BJ (cell line): ENCODE measurements at regions not wholly inside any gene's neighbourhood (a gene's known extent, or its start where the extent isn't known, plus 50 kb on each side); places are given as distances from the start of the nearest gene placed in this dataset.

Experiments used
- CTCF ChIA-PET: fragments of 350-600 bp; formaldehyde crosslinking; extraction: SDS; loops from one replicate; lab custom pipeline; 2021; ENCODE audit warnings: antibody characterized with exemption, inconsistent platforms; lab: Yijun Ruan, JAX
- POLR2A ChIA-PET: fragments of 300-600 bp; sonication (Branson Sonifier 250); formaldehyde crosslinking; extraction: SDS; loops from one replicate; lab custom pipeline; 2021; ENCODE audit warnings: antibody characterized with exemption; lab: Charles Lee
- DNase-seq: peaks from one replicate; pipeline ENCODE4 v3.0.0-alpha.2; 2011; ENCODE audit warnings: low read depth
- H3K27me3 ChIP-seq: 2 replicates; pipeline ENCODE4 v1.6.0; 2011; ENCODE audit warnings: low read length; ENCODE audit not compliant: control insufficient read depth, insufficient read depth
- H3K36me3 ChIP-seq: 2 replicates; pipeline ENCODE4 v1.5.1; 2011; ENCODE audit warnings: low read length; ENCODE audit not compliant: control insufficient read depth, insufficient read depth
- H3K4me3 ChIP-seq: 2 replicates; pipeline ENCODE4 v1.5.1; 2011; ENCODE audit warnings: low read depth, mild to moderate bottlenecking, control low read depth, low read length
- CTCF ChIP-seq: IDR thresholded peaks from 2 replicates; pipeline ENCODE4 v1.5.1; 2011; ENCODE audit warnings: low read depth, mild to moderate bottlenecking, control low read depth, inconsistent platforms, low read length, moderate library complexity; ENCODE audit not compliant: insufficient read depth

DNA sequence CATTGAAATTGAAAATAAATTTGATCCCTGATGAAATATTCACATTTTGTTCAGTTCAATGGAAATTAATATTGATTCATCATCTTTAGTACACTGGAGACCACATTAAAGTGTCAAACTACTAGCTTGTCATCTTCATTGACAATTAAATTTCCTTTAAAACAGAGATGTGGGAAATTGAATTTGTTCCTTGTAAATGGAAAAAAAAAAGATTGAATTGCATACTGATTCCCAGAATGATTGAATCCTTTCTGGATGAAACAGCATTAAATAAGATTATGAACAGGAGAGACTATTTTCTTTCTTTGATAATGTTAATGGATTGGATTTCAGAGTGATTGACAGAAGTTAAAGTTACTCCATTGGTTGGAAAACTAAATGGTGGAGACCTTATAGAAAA lies 241.3 kb upstream of the CNTNAP2 start:
- ChIA-PET CTCF (no interaction called here), POLR2A (no interaction called here)
- no peaks in the 10 kb centered on the region for H3K27me3 ChIP-seq
- H3K36me3 ChIP-seq: no peaks in the 10 kb centered on the region
- no peak for TF ChIP-seq CTCF
- no peak for DNase-seq
- H3K4me3 ChIP-seq: no peak overlapping the region

GRCh38 chr7:145868935-145869334 lies 247.7 kb upstream of the CNTNAP2 start:
- CTCF ChIA-PET: no interaction called here
- Histone ChIP-seq H3K36me3 (no peaks in the 10 kb centered on the region), H3K4me3 (no peak overlapping the region), H3K27me3 (no peaks in the 10 kb centered on the region)
- POLR2A ChIA-PET: no interaction called here
- no peak for DNase-seq
- no peak for TF ChIP-seq CTCF

- TF ChIP-seq CTCF: no peak
- H3K4me3 ChIP-seq: no peak overlapping the region
- no peaks in the 10 kb centered on the region for H3K27me3 ChIP-seq
- no peaks in the 10 kb centered on the region for H3K36me3 ChIP-seq
- no peak for DNase-seq
- CTCF ChIA-PET: no interaction called here
- POLR2A ChIA-PET: no interaction called here
Observed at GRCh38 chr7:145862212-145862611, 254.4 kb upstream of the CNTNAP2 start.

DNA sequence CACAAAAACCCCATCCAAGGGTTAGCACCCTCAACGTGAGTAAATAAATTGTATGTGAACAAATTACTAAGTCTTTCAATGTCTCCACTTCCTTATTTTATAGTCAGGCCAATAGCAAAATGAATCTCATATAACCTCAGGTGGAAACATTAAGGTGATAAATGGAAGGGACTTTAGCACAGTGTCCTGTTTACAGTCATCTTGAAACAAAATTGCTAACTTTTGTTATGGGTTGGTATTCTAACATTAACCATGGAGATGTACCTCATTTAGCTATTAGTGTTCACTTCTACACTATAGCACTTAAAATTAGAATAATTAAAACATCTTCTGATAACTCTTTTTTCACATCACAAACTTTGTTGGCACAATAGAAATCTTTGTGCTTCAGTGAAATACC lies 255.8 kb upstream of the CNTNAP2 start:
- no peaks in the 10 kb centered on the region for H3K36me3 ChIP-seq
- H3K27me3 ChIP-seq: no peaks in the 10 kb centered on the region
- no peak for TF ChIP-seq CTCF
- ChIA-PET POLR2A (no interaction called here), CTCF (no interaction called here)
- no peak for DNase-seq
- no peak overlapping the region for H3K4me3 ChIP-seq

- POLR2A ChIA-PET: no interaction called here
- no peak for DNase-seq
- CTCF ChIA-PET: no interaction called here
- no peaks in the 10 kb centered on the region for H3K27me3 ChIP-seq
- no peak overlapping the region for H3K4me3 ChIP-seq
- no peaks in the 10 kb centered on the region for H3K36me3 ChIP-seq
- no peak for TF ChIP-seq CTCF
Observed at GRCh38 chr7:145850636-145851035, 266.0 kb upstream of the CNTNAP2 start.
